Type B pancreatic cell (in vitro differentiated cells): ENCODE measurements at regions not wholly inside any gene's neighbourhood (a gene's known extent, or its start where the extent isn't known, plus 50 kb on each side); places are given as distances from the start of the nearest gene placed in this dataset.
"Not testable (repeated sequence)": the region's sequence is repeated elsewhere in the genome, so short reads cannot be mapped to it uniquely, and the experiment has no call there.

Experiments
- DNase-seq: peaks from one replicate; pipeline ENCODE4 v3.0.0; 2021; ENCODE audit warnings: mixed read lengths; ENCODE audit not compliant: unreplicated experiment; ENCODE audit errors: extremely low spot score
- H3K27ac Mint-ChIP-seq: 2 replicates; pipeline ENCODE4 v1.8.0; 2021; ENCODE audit warnings: mild to moderate bottlenecking, mixed read lengths
- H3K27me3 Mint-ChIP-seq: 2 replicates; pipeline ENCODE4 v1.8.0; 2021; ENCODE audit warnings: mixed read lengths
- H3K36me3 Mint-ChIP-seq: 2 replicates; pipeline ENCODE4 v1.8.0; 2021; ENCODE audit warnings: mixed read lengths
- H3K4me1 Mint-ChIP-seq: one replicate; pipeline ENCODE4 v1.8.0; 2021; ENCODE audit warnings: mixed read lengths; ENCODE audit not compliant: unreplicated experiment
- H3K4me3 Mint-ChIP-seq: 2 replicates; pipeline ENCODE4 v1.8.0; 2021; ENCODE audit warnings: mild to moderate bottlenecking, mixed read lengths
- H3K9me3 Mint-ChIP-seq: 2 replicates; pipeline ENCODE4 v1.8.0; 2021; ENCODE audit warnings: mixed read lengths

- H3K4me1 Mint-ChIP-seq, H3K4me3 Mint-ChIP-seq, H3K27me3 Mint-ChIP-seq, H3K36me3 Mint-ChIP-seq, DNase-seq, H3K9me3 Mint-ChIP-seq, H3K27ac Mint-ChIP-seq: not testable (repeated sequence)
These were observed 109.3 kb upstream of the ZNF658 start for GRCh38 chr9:66791092-66791750.

- H3K4me1 Mint-ChIP-seq, DNase-seq, H3K36me3 Mint-ChIP-seq, H3K27me3 Mint-ChIP-seq, H3K4me3 Mint-ChIP-seq, H3K27ac Mint-ChIP-seq, H3K9me3 Mint-ChIP-seq: not testable (repeated sequence)
These were observed 105.8 kb upstream of the ZNF658 start for GRCh38 chr9:66794769-66795168.

GRCh38 chr9:66795723-66796503 is 104.6 kb upstream of the ZNF658 start:
- H3K9me3 Mint-ChIP-seq, H3K4me1 Mint-ChIP-seq, H3K36me3 Mint-ChIP-seq, H3K27ac Mint-ChIP-seq, H3K4me3 Mint-ChIP-seq, H3K27me3 Mint-ChIP-seq, DNase-seq: not testable (repeated sequence)

- H3K27ac Mint-ChIP-seq, H3K36me3 Mint-ChIP-seq, H3K9me3 Mint-ChIP-seq, DNase-seq, H3K27me3 Mint-ChIP-seq, H3K4me1 Mint-ChIP-seq, H3K4me3 Mint-ChIP-seq: not testable (repeated sequence)
These were observed 102.5 kb upstream of the ZNF658 start for GRCh38 chr9:66797905-66798616.

GRCh38 chr9:66803619-66804018 is 96.9 kb upstream of the ZNF658 start:
- DNase-seq, H3K27me3 Mint-ChIP-seq, H3K9me3 Mint-ChIP-seq, H3K27ac Mint-ChIP-seq, H3K4me3 Mint-ChIP-seq, H3K36me3 Mint-ChIP-seq, H3K4me1 Mint-ChIP-seq: not testable (repeated sequence)

GRCh38 chr9:66810247-66810646 is 90.3 kb upstream of the ZNF658 start:
- DNase-seq, H3K4me3 Mint-ChIP-seq, H3K27ac Mint-ChIP-seq: not testable (repeated sequence)

GRCh38 chr9:66812367-66812766 is 88.2 kb upstream of the ZNF658 start:
- DNase-seq, H3K9me3 Mint-ChIP-seq, H3K27me3 Mint-ChIP-seq, H3K4me3 Mint-ChIP-seq, H3K27ac Mint-ChIP-seq, H3K4me1 Mint-ChIP-seq, H3K36me3 Mint-ChIP-seq: not testable (repeated sequence)

More at GRCh38 chr9:66810247-66810646, 90.3 kb upstream of the ZNF658 start:
- not testable (repeated sequence) for H3K27me3 Mint-ChIP-seq, H3K36me3 Mint-ChIP-seq, H3K9me3 Mint-ChIP-seq, H3K4me1 Mint-ChIP-seq

GRCh38 chr9:66812967-66813366 is 87.6 kb upstream of the ZNF658 start:
- not testable (repeated sequence) for H3K27me3 Mint-ChIP-seq, DNase-seq, H3K27ac Mint-ChIP-seq, H3K4me3 Mint-ChIP-seq, H3K36me3 Mint-ChIP-seq, H3K9me3 Mint-ChIP-seq, H3K4me1 Mint-ChIP-seq

GRCh38 chr9:66814038-66814437 is 86.5 kb upstream of the ZNF658 start:
- not testable (repeated sequence) for H3K27ac Mint-ChIP-seq, DNase-seq, H3K4me3 Mint-ChIP-seq, H3K9me3 Mint-ChIP-seq, H3K36me3 Mint-ChIP-seq, H3K27me3 Mint-ChIP-seq, H3K4me1 Mint-ChIP-seq

- not testable (repeated sequence) for H3K4me1 Mint-ChIP-seq, H3K27ac Mint-ChIP-seq, H3K27me3 Mint-ChIP-seq, H3K36me3 Mint-ChIP-seq, DNase-seq, H3K9me3 Mint-ChIP-seq, H3K4me3 Mint-ChIP-seq
These were observed 81.0 kb upstream of the ZNF658 start for GRCh38 chr9:66819510-66819909.

- H3K27ac Mint-ChIP-seq, H3K9me3 Mint-ChIP-seq, H3K4me1 Mint-ChIP-seq, H3K36me3 Mint-ChIP-seq, H3K27me3 Mint-ChIP-seq, H3K4me3 Mint-ChIP-seq, DNase-seq: not testable (repeated sequence)
These were observed 80.4 kb upstream of the ZNF658 start for GRCh38 chr9:66820014-66820660.

GRCh38 chr9:66824169-66824568 is 76.4 kb upstream of the ZNF658 start:
- H3K27me3 Mint-ChIP-seq, H3K4me3 Mint-ChIP-seq, H3K36me3 Mint-ChIP-seq, H3K4me1 Mint-ChIP-seq, H3K27ac Mint-ChIP-seq, DNase-seq, H3K9me3 Mint-ChIP-seq: not testable (repeated sequence)

- H3K27ac Mint-ChIP-seq, H3K4me1 Mint-ChIP-seq, H3K9me3 Mint-ChIP-seq, H3K4me3 Mint-ChIP-seq, DNase-seq, H3K36me3 Mint-ChIP-seq, H3K27me3 Mint-ChIP-seq: not testable (repeated sequence)
These were observed 70.7 kb upstream of the ZNF658 start for GRCh38 chr9:66829853-66830252.
